DOHH2 (cell line): ENCODE measurements at regions not wholly inside any gene's neighbourhood (a gene's known extent, or its start where the extent isn't known, plus 50 kb on each side); places are given as distances from the start of the nearest gene placed in this dataset.

Experiments used
- H3F3A ChIP-seq: fragments of 200-600 bp; sonication (generic), shearing (Covaris generic); 2 replicates; pipeline ENCODE4 v1.6.0; 2016; ENCODE audit warnings: antibody characterized with exemption, mild to moderate bottlenecking; ENCODE audit not compliant: control insufficient read depth, insufficient read depth
- H3K27ac ChIP-seq: fragments of 200-600 bp; sonication (generic); 2 replicates; pipeline ENCODE4 v1.5.1; 2014; ENCODE audit warnings: low read depth, mild to moderate bottlenecking, low read length, moderate library complexity
- H3K27me3 ChIP-seq: fragments of 200-600 bp; sonication (generic); 2 replicates; pipeline ENCODE4 v1.6.1; 2014; ENCODE audit warnings: mild to moderate bottlenecking, low read length, mixed read lengths; ENCODE audit not compliant: control insufficient read depth
- H3K36me3 ChIP-seq: fragments of 200-600 bp; sonication (generic); 2 replicates; pipeline ENCODE4 v1.6.1; 2014; ENCODE audit warnings: mild to moderate bottlenecking, low read length, moderate library complexity, mixed read lengths; ENCODE audit not compliant: control insufficient read depth
- H3K4me1 ChIP-seq: fragments of 200-600 bp; sonication (generic); 2 replicates; pipeline ENCODE4 v1.6.1; 2014; ENCODE audit warnings: mild to moderate bottlenecking, low read length, mixed read lengths; ENCODE audit not compliant: control insufficient read depth
- H3K4me2 ChIP-seq: fragments of 200-600 bp; sonication (generic); 2 replicates; pipeline ENCODE4 v1.6.0; 2014; ENCODE audit warnings: mild to moderate bottlenecking, low read length, moderate library complexity
- H3K4me3 ChIP-seq: fragments of 200-600 bp; sonication (generic); 2 replicates; pipeline ENCODE4 v1.5.1; 2014; ENCODE audit warnings: mild to moderate bottlenecking, low read length, mixed read lengths
- H3K79me2 ChIP-seq: fragments of 200-600 bp; sonication (generic); 2 replicates; pipeline ENCODE4 v1.6.1; 2014; ENCODE audit warnings: mild to moderate bottlenecking, low read length, mixed read lengths; ENCODE audit not compliant: control insufficient read depth
- H3K9me2 ChIP-seq: fragments of 200-600 bp; sonication (generic); replicated peaks from 2 replicates; pipeline ENCODE4 v1.6.1; 2014; ENCODE audit warnings: mild to moderate bottlenecking, low read length, mixed read lengths; ENCODE audit not compliant: control insufficient read depth
- H3K9me3 ChIP-seq: fragments of 200-600 bp; sonication (generic); 2 replicates; pipeline ENCODE4 v1.6.1; 2014; ENCODE audit warnings: antibody characterized with exemption, low read length, mixed read lengths; ENCODE audit not compliant: control insufficient read depth, insufficient read depth
- H4K20me1 ChIP-seq: fragments of 200-600 bp; sonication (generic); 2 replicates; pipeline ENCODE4 v1.6.0; 2014; ENCODE audit warnings: low read depth, mild to moderate bottlenecking, antibody characterized with exemption, low read length, moderate library complexity; ENCODE audit not compliant: control insufficient read depth, insufficient read depth
- CTCF ChIP-seq: fragments of 200-600 bp; sonication (generic); IDR thresholded peaks from one replicate; pipeline ENCODE4 v1.5.1; 2014; ENCODE audit warnings: antibody characterized with exemption, mild to moderate bottlenecking, low read depth, low read length; ENCODE audit not compliant: poor library complexity, severe bottlenecking
- EZH2phosphoT487 ChIP-seq: fragments of 200-600 bp; sonication (generic); IDR thresholded peaks from 2 replicates; pipeline ENCODE4 v1.6.1; 2017; ENCODE audit warnings: borderline replicate concordance, mild to moderate bottlenecking, antibody characterized with exemption, low read length, moderate library complexity, mixed read lengths

GRCh38 chr15:87619161-87619960 is 637.2 kb downstream of the NTRK3 start:
- H3K27ac ChIP-seq, result no peak overlapping the region
- no peaks in the 10 kb centered on the region for H3K36me3 ChIP-seq
- no peaks in the 10 kb centered on the region for H3K79me2 ChIP-seq
- no peak overlapping the region for H3K4me3 ChIP-seq
- H3K9me2 ChIP-seq, result no peaks in the 10 kb centered on the region
- no peak for TF ChIP-seq CTCF
- TF ChIP-seq EZH2phosphoT487, result no peak
- no peaks in the 10 kb centered on the region for H3K27me3 ChIP-seq
- H3F3A ChIP-seq, result no peaks in the 10 kb centered on the region
- no peaks in the 10 kb centered on the region for H4K20me1 ChIP-seq
- no peaks in the 10 kb centered on the region for H3K9me3 ChIP-seq
- no peaks in the 10 kb centered on the region for H3K4me1 ChIP-seq
- H3K4me2 ChIP-seq, result no peak overlapping the region

- Histone ChIP-seq H3K9me3 (no peaks in the 10 kb centered on the region), H3K27ac (no peak overlapping the region), H3K79me2 (no peaks in the 10 kb centered on the region), H3K4me3 (no peak overlapping the region), H3K4me1 (no peaks in the 10 kb centered on the region), H3K27me3 (no peaks in the 10 kb centered on the region), H3K9me2 (no peaks in the 10 kb centered on the region), H3F3A (no peaks in the 10 kb centered on the region), H3K4me2 (no peak overlapping the region), H3K36me3 (no peaks in the 10 kb centered on the region), H4K20me1 (no peaks in the 10 kb centered on the region)
- no peak for TF ChIP-seq CTCF
- no peak for TF ChIP-seq EZH2phosphoT487
These were observed 638.3 kb downstream of the NTRK3 start for GRCh38 chr15:87618203-87618725.

GRCh38 chr15:87614704-87615103 is 641.8 kb downstream of the NTRK3 start:
- Histone ChIP-seq H3K9me3 (no peaks in the 10 kb centered on the region), H3K36me3 (no peaks in the 10 kb centered on the region), H3K27ac (no peak overlapping the region), H3K9me2 (no peaks in the 10 kb centered on the region), H3K79me2 (no peaks in the 10 kb centered on the region), H4K20me1 (no peaks in the 10 kb centered on the region), H3K27me3 (no peaks in the 10 kb centered on the region), H3K4me2 (no peak overlapping the region), H3K4me1 (no peaks in the 10 kb centered on the region), H3K4me3 (no peak overlapping the region), H3F3A (no peaks in the 10 kb centered on the region)
- TF ChIP-seq CTCF (no peak), EZH2phosphoT487 (no peak)
